IMR-90 (cell line): ENCODE measurements at regions not wholly inside any gene's neighbourhood (a gene's known extent, or its start where the extent isn't known, plus 50 kb on each side); places are given as distances from the start of the nearest gene placed in this dataset.

Experiments used
- ATAC-seq: fragments of 200-7000 bp; cut with Tn5 transposase; 2 replicates; pipeline ENCODE4 v1.9.1; 2020; ENCODE audit warnings: low read depth, mild to moderate bottlenecking, moderate library complexity
- BruUV-seq: library from RNA; stranded (reverse); fragments of 400-500 nt; replicated peaks from 2 replicates; lab custom pipeline; 2021; lab: Mats Ljungman, UMichigan
- CTCF ChIA-PET: fragments of 300-600 bp; formaldehyde crosslinking; extraction: SDS; loops from one replicate; lab custom pipeline; 2021; ENCODE audit warnings: antibody characterized with exemption; lab: Yijun Ruan, JAX
- POLR2A ChIA-PET: fragments of 300-600 bp; sonication (Branson Sonifier 250); formaldehyde crosslinking; loops from one replicate; lab custom pipeline; 2022; ENCODE audit warnings: antibody characterized with exemption; ENCODE audit not compliant: unreplicated experiment; lab: Charles Lee
- DNase-seq: peaks from one replicate; pipeline ENCODE4 v3.0.0; 2013
- H2AFZ ChIP-seq: replicated peaks from 2 replicates; pipeline ENCODE3; 2013; ENCODE audit warnings: low read length, mild to moderate bottlenecking; ENCODE audit not compliant: poor library complexity
- H2AK5ac ChIP-seq: 2 replicates; pipeline ENCODE4 v1.6.1; 2013; ENCODE audit warnings: low read depth, low read length, inconsistent platforms
- H2AK9ac ChIP-seq: replicated peaks from 2 replicates; pipeline ENCODE3; 2013; ENCODE audit warnings: mild to moderate bottlenecking, low read depth, low read length, moderate library complexity; ENCODE audit not compliant: poor library complexity
- H2BK120ac ChIP-seq: 2 replicates; pipeline ENCODE4 v1.6.1; 2013; ENCODE audit warnings: low read depth, low read length, inconsistent platforms
- H2BK15ac ChIP-seq: 3 replicates; pipeline ENCODE4 v1.6.1; 2013; ENCODE audit warnings: low read depth, low read length, inconsistent platforms
- H2BK20ac ChIP-seq: 2 replicates; pipeline ENCODE4 v1.6.1; 2013; ENCODE audit warnings: low read depth, mild to moderate bottlenecking, inconsistent platforms, low read length, moderate library complexity
- H2BK5ac ChIP-seq: 2 replicates; pipeline ENCODE4 v1.6.1; 2013; ENCODE audit warnings: mild to moderate bottlenecking, low read depth, low read length, inconsistent platforms; ENCODE audit not compliant: poor library complexity, severe bottlenecking
- H3K14ac ChIP-seq: replicated peaks from 2 replicates; pipeline ENCODE4 v1.6.1; 2013; ENCODE audit warnings: low read depth, low read length, inconsistent platforms
- H3K18ac ChIP-seq: 2 replicates; pipeline ENCODE4 v1.6.1; 2013; ENCODE audit warnings: low read depth, low read length, control low read depth
- H3K23ac ChIP-seq: 2 replicates; pipeline ENCODE4 v1.6.1; 2013; ENCODE audit warnings: low read depth, low read length, inconsistent platforms
- H3K27ac ChIP-seq: 2 replicates; pipeline ENCODE4 v1.5.1; 2013; ENCODE audit warnings: mild to moderate bottlenecking, control low read depth, low read length; ENCODE audit not compliant: insufficient read depth
- H3K27me3 ChIP-seq: 2 replicates; pipeline ENCODE4 v1.6.1; 2013; ENCODE audit warnings: low read length; ENCODE audit not compliant: control insufficient read depth, insufficient read depth
- H3K36me3 ChIP-seq: 2 replicates; pipeline ENCODE4 v1.6.1; 2013; ENCODE audit warnings: low read length, mixed read lengths; ENCODE audit not compliant: control insufficient read depth, insufficient read depth
- H3K4ac ChIP-seq: 2 replicates; pipeline ENCODE4 v1.6.1; 2013; ENCODE audit warnings: low read depth, low read length, inconsistent platforms
- H3K4me1 ChIP-seq: 2 replicates; pipeline ENCODE4 v1.6.1; 2013; ENCODE audit warnings: low read length, mixed read lengths; ENCODE audit not compliant: control insufficient read depth, insufficient read depth
- H3K4me2 ChIP-seq: 2 replicates; pipeline ENCODE4 v1.6.1; 2013; ENCODE audit warnings: low read depth, mild to moderate bottlenecking, control low read depth, low read length, moderate library complexity
- H3K4me3 ChIP-seq: 2 replicates; pipeline ENCODE4 v1.5.1; 2013; ENCODE audit warnings: low read depth, mild to moderate bottlenecking, control low read depth, low read length, moderate library complexity; ENCODE audit not compliant: insufficient read depth
- H3K56ac ChIP-seq: 2 replicates; pipeline ENCODE4 v1.6.1; 2013; ENCODE audit warnings: low read length, inconsistent platforms; ENCODE audit not compliant: insufficient read depth; ENCODE audit errors: extremely low read depth
- H3K79me1 ChIP-seq, 2 experiments: 2 replicates each; pipeline ENCODE4 v1.6.1; 2013; ENCODE audit warnings: low read length in 2 of 2, inconsistent platforms in 1 of 2, low read depth in 1 of 2
- H3K9ac ChIP-seq: 2 replicates; pipeline ENCODE4 v1.6.1; 2013; ENCODE audit warnings: low read depth, low read length, control low read depth
- H3K9me1 ChIP-seq: 2 replicates; pipeline ENCODE4 v1.6.1; 2013; ENCODE audit warnings: low read length, inconsistent platforms; ENCODE audit not compliant: insufficient read depth
- H3K9me3 ChIP-seq: 2 replicates; pipeline ENCODE4 v1.6.1; 2013; ENCODE audit warnings: low read length; ENCODE audit not compliant: control insufficient read depth, insufficient read depth
- H4K20me1 ChIP-seq: 2 replicates; pipeline ENCODE4 v1.6.1; 2013; ENCODE audit warnings: low read length, inconsistent platforms; ENCODE audit not compliant: insufficient read depth
- H4K5ac ChIP-seq: 2 replicates; pipeline ENCODE4 v1.6.1; 2013; ENCODE audit warnings: mild to moderate bottlenecking, low read depth, low read length, control low read depth
- H4K8ac ChIP-seq, 2 experiments: 2 replicates each; pipeline ENCODE4 v1.6.1; 2013; ENCODE audit warnings: low read depth in 2 of 2, low read length in 2 of 2, control low read depth in 1 of 2, inconsistent platforms in 1 of 2
- H4K91ac ChIP-seq: 2 replicates; pipeline ENCODE4 v1.6.1; 2013; ENCODE audit warnings: low read depth, low read length, inconsistent platforms; ENCODE audit not compliant: insufficient read depth
- BHLHE40 ChIP-seq: fragments of 150-350 bp; IDR thresholded peaks from 2 replicates; pipeline ENCODE4 v1.6.1; 2016; ENCODE audit warnings: mild to moderate bottlenecking, low read depth, low read length
- CHD1 ChIP-seq: IDR thresholded peaks from 2 replicates; pipeline ENCODE4 v1.6.1; 2012; ENCODE audit warnings: low read depth, low read length, improper control_type of control experiment
- CTCF ChIP-seq: conservative IDR thresholded peaks from 2 replicates; pipeline ENCODE4 v1.5.1; 2012; ENCODE audit warnings: mild to moderate bottlenecking, low read depth, low read length, improper control_type of control experiment
- ELK1 ChIP-seq: fragments of 150-350 bp; IDR thresholded peaks from 2 replicates; pipeline ENCODE4 v1.6.1; 2016; ENCODE audit warnings: low read depth, mild to moderate bottlenecking, low read length, moderate library complexity, borderline replicate concordance
- FOS ChIP-seq: fragments of 150-350 bp; IDR thresholded peaks from 2 replicates; pipeline ENCODE4 v1.6.1; 2016; ENCODE audit warnings: low read depth, low read length
- MAFK ChIP-seq: IDR thresholded peaks from 2 replicates; pipeline ENCODE4 v1.6.1; 2012; ENCODE audit warnings: low read depth, low read length, improper control_type of control experiment
- MAZ ChIP-seq: IDR thresholded peaks from 2 replicates; pipeline ENCODE4 v1.6.1; 2012; ENCODE audit warnings: low read depth, mild to moderate bottlenecking, low read length, improper control_type of control experiment, moderate library complexity, borderline replicate concordance
- MXI1 ChIP-seq: IDR thresholded peaks from 2 replicates; pipeline ENCODE4 v1.6.1; 2012; ENCODE audit warnings: low read depth, mild to moderate bottlenecking, low read length, moderate library complexity, borderline replicate concordance
- NFE2L2 ChIP-seq: fragments of 150-350 bp; IDR thresholded peaks from 2 replicates; pipeline ENCODE4 v1.6.1; 2016; ENCODE audit warnings: low read depth, mild to moderate bottlenecking, low read length
- POLR2A ChIP-seq: IDR thresholded peaks from 2 replicates; pipeline ENCODE4 v1.6.1; 2012; ENCODE audit warnings: mild to moderate bottlenecking, low read depth, low read length
- RAD21 ChIP-seq: IDR thresholded peaks from 2 replicates; pipeline ENCODE4 v1.6.1; 2012; ENCODE audit warnings: low read length, improper control_type of control experiment
- RCOR1 ChIP-seq: IDR thresholded peaks from 2 replicates; pipeline ENCODE4 v1.6.1; 2012; ENCODE audit warnings: mild to moderate bottlenecking, low read length, improper control_type of control experiment; ENCODE audit not compliant: insufficient replicate concordance
- RFX5 ChIP-seq: IDR thresholded peaks from 2 replicates; pipeline ENCODE4 v1.8.0; 2012; ENCODE audit warnings: low read depth, mild to moderate bottlenecking, low read length, moderate library complexity
- SMC3 ChIP-seq: fragments of 150-350 bp; IDR thresholded peaks from 2 replicates; pipeline ENCODE4 v1.6.1; 2016; ENCODE audit warnings: low read depth, mild to moderate bottlenecking, antibody characterized with exemption, low read length, moderate library complexity
- USF2 ChIP-seq: fragments of 150-350 bp; IDR thresholded peaks from 2 replicates; pipeline ENCODE4 v1.6.1; 2017; ENCODE audit warnings: mild to moderate bottlenecking, antibody characterized with exemption, low read length, low read depth
- WGBS, 2 experiments: methylation state at CpG; one replicate each; pipeline versions ENCODE4 v1.1.5 to v1.1.7; 2013; ENCODE audit warnings: missing lambda C conversion rate in 2 of 2; ENCODE audit not compliant: insufficient read length in 1 of 2; ENCODE audit errors: extremely low coverage in 2 of 2; 5-methylcytosine and 5-hydroxymethylcytosine counted together
- dilution Hi-C: fragments of 300-500 bp; cut with HindIII; formaldehyde crosslinking; loops from one replicate; pipeline ENCODE4 v1.14.3; 2018; ENCODE audit warnings: low sequenced_read_pairs; ENCODE audit not compliant: unreplicated experiment
- in situ Hi-C: fragments of 300-500 bp; cut with MboI; formaldehyde crosslinking; loops from 3 replicates; pipeline ENCODE4 v1.14.3; 2019; ENCODE audit warnings: low sequenced_read_pairs, inconsistent platforms, mixed read lengths
- intact Hi-C: fragments of 100-400 bp; cut with micrococcal nuclease; formaldehyde crosslinking; loops from 2 replicates; pipeline ENCODE4 v1.10.0; 2022

GRCh38 chr14:100449225-100449987 lies 126.3 kb downstream of the SLC25A47 start:
- dilution Hi-C loops (no loop called here), intact Hi-C loops (no loop called here), in situ Hi-C loops (no loop called here)
- TF ChIP-seq MXI1 (no peak), BHLHE40 (no peak), FOS (no peak), CTCF (no peak), RCOR1 (no peak), ELK1 (no peak), MAFK (no peak), POLR2A (no peak), USF2 (no peak), MAZ (no peak), RFX5 (no peak), RAD21 (no peak), SMC3 (no peak), CHD1 (no peak), NFE2L2 (no peak)
- H3K4me3 ChIP-seq = no peak overlapping the region
- no peak overlapping the region for H2BK20ac ChIP-seq
- no peak overlapping the region for H2BK120ac ChIP-seq
- H2AK9ac ChIP-seq = no peak overlapping the region
- no peak overlapping the region for H3K9ac ChIP-seq
- H3K4me1 ChIP-seq = no peaks in the 10 kb centered on the region
- peaks cover 3 to 4% of the 10 kb centered on the region in 2 experiments; a peak in 3 of 4 replicates for H3K79me1 ChIP-seq
- no peak overlapping the region for H2AK5ac ChIP-seq
- H3K9me1 ChIP-seq = peaks cover 8% of the 10 kb centered on the region
- no peaks in the 10 kb centered on the region for H3K36me3 ChIP-seq
- WGBS, 2 experiments = 60% methylated on average over 2 of the region's 14 CpGs; no CpG with 5 or more reads in 1 of the 2 experiments
- no peak overlapping the region for H3K4ac ChIP-seq
- ATAC-seq (no peak), DNase-seq (no peak)
- H3K27ac ChIP-seq = no peak overlapping the region
- H4K20me1 ChIP-seq = peaks cover 14% of the 10 kb centered on the region; the same call in 1 of the 2 replicates
- no peak overlapping the region for H3K18ac ChIP-seq
- no peak overlapping the region for H3K4me2 ChIP-seq
- H2BK5ac ChIP-seq = no peak overlapping the region
- H4K91ac ChIP-seq = no peak overlapping the region
- no peak overlapping the region for H3K14ac ChIP-seq
- no peak overlapping the region for H4K5ac ChIP-seq
- no peaks in the 10 kb centered on the region for H3K9me3 ChIP-seq
- H2BK15ac ChIP-seq = no peak overlapping the region
- H4K8ac ChIP-seq = no peak overlapping the region
- BruUV-seq = no TSS peak
- H3K27me3 ChIP-seq = no peaks in the 10 kb centered on the region
- H3K23ac ChIP-seq = no peak overlapping the region
- ChIA-PET POLR2A (no interaction called here), CTCF (no interaction called here)
- no peak overlapping the region for H2AFZ ChIP-seq
- H3K56ac ChIP-seq = no peak overlapping the region
